Right hindlimb (tissue), 1 donor: ENCODE measurements at regions not wholly inside any gene's neighbourhood (a gene's known extent, or its start where the extent isn't known, plus 50 kb on each side); places are given as distances from the start of the nearest gene placed in this dataset.
"Not testable (repeated sequence)": the region's sequence is repeated elsewhere in the genome, so short reads cannot be mapped to it uniquely, and the experiment has no call there.

Experiments
- DNase-seq: peaks from one replicate; pipeline ENCODE4 v3.0.0-alpha.2; 2018

DNA sequence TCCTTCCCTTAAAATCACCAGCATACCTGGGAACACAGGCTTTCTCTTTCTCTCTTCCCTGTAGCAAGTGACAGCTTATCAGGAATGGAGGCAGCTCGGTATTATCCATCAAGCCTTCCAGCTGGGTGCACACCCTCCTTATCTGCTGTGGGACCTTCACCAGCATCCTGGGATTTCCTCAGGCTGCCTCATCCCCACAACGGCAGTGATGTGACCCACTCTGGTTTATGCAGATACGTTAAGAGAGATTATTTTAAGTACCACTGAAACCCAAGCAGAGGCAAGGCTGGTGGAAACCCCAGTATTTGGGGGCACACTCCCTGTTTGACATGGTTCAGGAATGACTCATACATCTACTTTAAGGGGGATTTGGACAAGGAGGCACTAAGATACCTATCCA lies 192.1 kb downstream of the TM9SF2 start:
- DNase-seq = no peak

DNA sequence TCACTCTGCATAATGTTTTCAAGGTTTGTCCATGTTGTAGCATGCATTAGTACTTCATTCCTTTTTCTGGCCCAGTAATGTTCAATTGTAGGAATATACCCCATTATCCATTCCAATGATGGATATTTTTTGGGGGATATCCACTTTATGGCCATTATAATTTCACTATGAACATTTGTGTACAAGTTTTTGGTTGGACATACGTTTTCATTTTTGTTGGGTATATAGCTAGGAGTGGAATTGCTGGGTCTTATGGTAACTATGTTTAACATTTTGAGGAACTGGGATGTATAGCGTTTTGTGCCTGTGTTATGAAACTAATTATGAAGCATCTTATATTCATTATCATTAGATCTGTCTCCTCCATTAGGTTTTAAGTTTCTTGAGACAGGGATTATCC lies 191.6 kb downstream of the TM9SF2 start:
- no peak for DNase-seq

DNA sequence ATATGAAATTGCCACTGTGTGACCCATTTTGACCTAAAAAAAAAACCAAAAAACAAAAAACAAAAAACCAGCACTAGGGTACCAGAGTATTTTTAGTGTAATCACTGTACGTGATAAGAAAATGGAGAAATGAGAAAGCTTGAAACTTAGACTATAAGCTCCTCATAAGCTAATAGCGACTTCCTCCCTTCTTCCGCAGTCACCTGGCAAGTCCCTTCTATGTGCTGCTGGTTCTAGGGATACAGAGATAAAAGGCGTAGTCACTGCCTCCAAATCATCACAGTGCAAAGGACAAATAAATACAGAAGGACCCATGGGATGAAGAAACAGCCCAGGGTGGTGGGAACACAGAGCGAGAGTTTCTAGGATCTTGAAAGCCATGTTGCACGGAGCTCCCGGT lies 190.3 kb downstream of the TM9SF2 start:
- no peak for DNase-seq

DNA sequence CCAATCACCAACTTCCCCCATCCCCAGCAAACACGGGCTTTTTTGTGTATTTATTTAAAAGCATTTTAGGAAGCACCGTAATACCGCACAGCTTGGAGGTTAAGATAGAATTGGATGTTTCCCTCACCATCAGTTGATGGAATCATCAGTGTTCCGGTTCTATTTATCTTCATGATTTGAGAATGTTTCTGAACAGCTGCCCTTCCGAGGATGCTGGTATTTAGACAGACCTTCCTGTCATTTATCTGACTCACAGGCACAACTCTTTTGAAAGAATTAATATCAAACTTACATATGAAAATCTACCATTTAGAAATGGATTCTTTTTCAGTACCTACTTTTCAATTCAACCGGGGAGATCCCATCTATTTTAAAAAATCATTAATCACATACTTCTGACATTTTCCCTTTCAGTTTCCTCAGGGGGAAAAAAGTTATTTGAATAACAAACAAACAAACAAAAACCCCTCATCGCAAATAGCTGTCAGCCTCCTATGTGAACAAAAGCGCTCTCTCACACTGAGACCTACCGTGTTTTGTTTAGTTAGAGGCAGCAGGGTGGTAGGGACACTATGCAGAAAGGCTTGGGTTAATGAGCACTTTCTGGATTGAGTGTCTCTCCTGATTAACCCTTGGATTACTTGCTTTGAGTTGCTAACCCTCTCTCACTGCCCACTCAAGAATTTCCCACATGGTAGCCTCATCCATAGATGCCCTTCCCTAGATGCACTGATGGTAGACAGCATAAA lies 189.3 kb downstream of the TM9SF2 start:
- no peak for DNase-seq

DNA sequence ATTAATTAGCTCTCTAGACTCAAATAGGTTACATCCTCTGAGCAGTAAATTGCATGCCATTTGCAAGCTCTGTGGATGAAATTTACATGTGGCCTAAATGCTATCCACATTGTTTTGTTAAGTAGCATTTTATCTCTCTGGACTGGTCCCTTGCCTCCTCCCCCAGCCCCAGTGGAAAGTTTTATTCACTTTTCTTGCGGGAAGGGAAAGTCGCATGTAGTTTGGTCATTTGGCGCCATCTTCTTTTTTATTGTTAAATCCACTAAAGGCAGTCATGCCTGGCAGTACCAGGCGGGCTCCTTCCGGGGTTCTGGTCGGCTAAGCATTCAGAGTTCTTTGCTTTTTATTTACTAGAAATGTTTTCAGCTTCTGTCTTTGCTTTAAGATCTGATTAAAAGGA lies 188.7 kb downstream of the TM9SF2 start:
- no peak for DNase-seq

DNA sequence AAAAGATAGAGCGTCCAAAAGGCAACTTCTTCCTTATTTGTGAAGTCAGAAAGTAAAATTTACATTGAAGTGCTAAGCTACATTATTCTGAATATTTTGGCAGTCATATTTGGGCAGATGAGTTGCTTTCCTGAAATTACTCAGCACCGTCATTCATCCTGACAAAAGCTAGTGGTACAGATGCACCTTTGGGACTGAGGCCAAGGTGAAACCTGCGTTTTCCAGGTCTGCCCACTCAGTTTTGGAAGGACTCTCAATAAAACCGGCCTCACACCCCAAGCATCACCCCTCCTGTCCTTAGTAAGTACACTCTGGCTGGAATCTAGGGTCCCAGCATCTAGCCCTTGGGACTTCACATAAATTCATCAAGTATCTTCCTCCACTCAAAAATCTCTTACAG lies 187.5 kb downstream of the TM9SF2 start:
- DNase-seq = no peak

DNA sequence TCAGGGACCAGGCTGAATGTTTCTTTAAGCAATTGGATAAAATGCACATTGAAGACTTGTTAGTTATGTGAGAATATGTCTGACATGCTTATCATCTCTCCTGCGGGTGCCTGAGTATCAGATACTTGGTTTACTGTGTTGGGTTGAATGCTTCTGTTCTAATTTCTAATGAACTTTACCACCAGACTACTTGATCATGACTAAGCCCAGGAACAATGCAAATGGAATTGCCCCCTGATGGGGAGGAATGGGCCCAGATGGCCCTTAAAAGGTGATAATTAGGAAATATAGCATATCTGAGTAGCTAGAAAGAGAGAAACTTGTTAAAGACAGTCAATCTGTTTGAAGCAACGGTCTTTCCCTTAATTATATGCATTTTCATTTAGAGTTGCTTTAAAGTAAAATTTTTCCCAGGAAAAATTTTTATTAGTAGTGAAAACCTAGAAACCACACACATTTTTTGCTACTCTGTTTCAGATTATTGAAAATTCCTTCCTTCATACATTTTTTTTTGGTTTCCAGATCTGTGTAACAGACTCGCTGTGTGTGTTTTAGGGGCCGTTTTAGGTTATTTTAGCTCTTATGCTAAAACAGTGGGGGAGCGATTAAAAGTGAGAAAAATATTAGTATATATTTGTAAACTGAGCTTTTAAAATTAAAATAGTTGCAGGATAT lies 186.6 kb downstream of the TM9SF2 start:
- DNase-seq = no peak

DNA sequence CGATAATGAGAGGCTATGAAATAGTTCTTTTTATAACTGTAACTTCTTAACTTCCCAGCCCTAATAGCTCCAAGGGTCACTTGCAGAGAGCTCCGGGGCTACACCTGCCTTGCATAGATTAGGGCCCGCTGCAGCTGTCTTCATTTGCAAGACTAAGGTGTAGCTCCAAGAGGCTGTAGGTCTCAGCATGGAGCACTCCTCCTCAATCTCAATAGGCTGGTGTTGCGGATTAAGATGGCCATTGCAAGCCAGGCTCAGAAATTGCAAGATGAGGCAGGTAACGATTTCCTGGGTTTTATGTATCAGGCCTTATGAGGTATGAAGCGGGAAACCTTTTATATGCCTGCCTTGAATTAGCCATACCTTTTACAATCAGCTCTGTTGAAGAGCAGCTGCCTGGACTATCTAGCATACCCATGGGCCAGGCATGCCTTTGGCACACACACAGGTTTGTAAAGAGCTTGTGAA lies 185.7 kb downstream of the TM9SF2 start:
- no peak for DNase-seq

DNA sequence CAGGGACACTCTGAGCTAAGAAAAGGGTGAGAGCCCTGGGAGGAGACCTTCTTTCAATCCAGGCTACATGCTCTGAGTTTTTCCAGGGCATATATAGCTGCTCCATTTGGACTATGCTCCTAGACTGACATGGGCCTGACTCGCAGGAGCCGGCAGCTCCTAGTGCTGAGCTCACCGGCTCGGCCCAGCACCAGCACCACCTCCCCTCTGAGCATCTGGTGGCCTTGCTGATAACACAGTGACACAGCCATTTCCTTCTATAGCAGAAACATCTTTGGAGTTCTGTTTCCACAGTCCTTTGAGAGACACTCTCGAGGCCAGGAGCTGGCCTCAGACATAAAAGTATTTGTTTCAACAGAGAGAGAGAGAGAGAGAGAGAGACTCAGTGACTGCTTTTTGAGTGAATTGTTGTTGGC lies 184.9 kb downstream of the TM9SF2 start:
- no peak for DNase-seq

DNA sequence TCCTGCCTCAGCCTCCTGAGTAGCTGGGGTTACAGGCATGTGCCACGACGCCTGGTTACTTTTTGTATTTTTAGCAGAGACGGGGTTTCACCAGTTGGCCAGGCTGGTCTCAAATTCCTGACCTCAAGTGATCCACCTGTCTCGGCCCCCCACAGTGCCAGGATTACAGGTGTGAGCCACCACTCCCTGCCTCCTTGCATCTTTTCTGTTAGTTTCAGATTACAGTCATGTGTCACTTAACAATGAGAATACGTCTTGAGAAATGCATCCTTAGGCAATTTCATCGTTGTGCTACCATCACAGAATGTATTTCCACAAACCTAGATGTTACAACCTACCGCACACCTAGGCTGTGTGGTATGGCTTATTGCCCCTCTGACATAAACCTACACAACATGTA lies 180.4 kb downstream of the TM9SF2 start:
- no peak for DNase-seq

DNA sequence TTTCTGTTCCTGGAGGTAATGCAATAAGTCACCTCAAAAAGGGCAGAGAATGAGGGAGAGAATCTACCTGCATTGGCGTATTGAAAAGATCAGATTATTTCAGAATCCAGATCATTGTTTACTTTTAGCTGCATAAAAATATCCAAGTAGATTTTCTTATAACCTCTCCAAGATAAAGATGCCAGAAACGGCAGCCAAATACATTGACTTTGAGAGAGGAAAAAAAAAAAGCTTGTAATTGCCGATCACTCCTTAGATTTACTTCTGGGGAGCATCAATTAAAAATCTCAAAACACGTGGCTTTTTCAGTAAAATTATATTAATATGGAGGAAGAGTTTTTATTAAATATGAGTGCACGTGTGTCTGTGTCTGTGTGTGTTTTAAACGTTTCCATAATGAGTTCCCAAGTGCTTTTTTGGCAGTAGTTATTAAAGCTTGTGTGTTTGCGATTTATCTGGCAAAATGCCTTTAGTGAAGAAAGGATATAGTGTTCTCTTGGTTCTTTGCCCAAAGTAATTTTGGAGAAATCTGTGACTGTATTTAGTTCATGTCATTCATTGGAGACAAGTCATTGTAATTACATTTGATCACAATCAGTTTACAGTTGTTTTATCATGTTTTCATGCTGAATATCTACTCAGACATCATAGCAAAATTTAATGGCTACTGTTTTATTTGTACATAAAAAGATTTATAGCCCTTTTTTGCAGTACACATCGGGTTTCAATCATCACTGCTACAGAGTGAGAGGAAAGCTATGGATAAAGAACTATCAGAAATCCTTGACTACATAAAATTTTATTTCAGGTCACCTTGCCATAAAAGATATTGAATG lies 176.1 kb downstream of the TM9SF2 start:
- DNase-seq = no peak

DNA sequence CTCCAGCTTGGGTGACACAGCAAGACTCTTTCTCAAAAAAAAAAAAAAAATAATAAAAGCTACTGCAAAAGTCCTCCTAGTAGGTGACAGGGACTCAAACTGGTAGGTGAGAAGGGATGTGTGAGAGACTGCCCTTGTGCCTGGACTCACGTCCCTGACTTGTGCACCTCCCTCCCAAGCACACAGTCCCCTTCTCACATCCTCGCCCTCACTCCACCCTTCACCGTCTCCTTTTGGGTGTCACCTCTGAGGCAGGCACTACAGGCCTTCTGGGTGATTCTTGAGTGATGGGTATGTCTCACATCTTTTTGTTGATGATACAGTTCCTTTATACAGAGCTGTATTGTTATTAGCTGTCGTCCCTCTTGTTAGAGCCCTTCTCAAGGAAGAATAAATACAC lies 170.5 kb downstream of the TM9SF2 start:
- no peak for DNase-seq

DNA sequence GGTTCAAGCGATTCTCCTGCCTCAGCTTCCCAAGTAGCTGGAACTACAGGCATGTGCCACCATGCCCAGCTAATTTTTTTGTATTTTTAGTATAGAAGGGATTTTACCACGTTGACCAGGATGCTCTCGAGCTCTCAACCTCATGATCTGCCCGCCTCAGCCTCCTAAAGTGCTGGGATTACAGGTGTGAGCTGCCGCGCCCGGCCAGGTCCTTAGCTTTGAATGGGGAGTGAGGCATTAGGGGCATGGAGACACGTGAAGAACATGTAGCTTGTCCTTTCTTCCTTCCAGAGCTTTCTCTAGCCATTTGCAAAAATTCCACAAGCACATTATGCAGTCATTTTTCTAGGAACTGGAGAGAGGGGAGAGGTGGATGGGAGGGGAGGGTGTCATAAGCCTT lies 167.8 kb downstream of the TM9SF2 start:
- DNase-seq = not testable (repeated sequence)

DNA sequence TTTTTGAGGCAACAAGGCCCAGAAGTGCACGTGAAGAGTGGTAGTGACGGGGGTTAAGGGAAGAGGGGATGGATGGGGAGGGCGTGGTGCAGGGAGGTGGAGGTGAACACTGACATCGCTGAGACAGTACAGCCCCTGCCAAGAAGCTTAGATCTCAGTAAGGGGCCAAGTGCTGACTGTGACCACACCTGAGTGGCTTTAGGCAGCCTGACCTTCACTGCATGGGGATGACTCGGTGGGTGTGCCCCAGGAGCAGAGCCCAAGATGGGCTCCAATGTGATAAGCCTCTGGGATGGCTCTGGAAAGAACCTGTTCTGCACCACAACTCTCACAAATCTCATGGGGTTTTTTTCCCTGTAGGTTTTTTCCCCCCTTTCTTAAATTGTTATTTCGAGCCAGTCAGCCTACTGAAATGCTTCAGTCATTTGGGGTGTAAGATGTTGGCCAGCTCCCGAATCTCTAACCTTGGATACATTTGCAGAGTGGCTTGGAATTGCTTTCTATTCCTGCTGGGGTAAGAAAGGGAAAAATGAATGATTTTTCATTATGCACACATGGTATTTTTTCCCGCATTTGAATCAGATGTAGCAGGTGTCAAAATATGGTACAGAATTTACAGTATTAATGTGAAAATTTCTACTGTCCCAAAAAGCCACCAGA lies 165.0 kb downstream of the TM9SF2 start:
- DNase-seq = no peak

DNA sequence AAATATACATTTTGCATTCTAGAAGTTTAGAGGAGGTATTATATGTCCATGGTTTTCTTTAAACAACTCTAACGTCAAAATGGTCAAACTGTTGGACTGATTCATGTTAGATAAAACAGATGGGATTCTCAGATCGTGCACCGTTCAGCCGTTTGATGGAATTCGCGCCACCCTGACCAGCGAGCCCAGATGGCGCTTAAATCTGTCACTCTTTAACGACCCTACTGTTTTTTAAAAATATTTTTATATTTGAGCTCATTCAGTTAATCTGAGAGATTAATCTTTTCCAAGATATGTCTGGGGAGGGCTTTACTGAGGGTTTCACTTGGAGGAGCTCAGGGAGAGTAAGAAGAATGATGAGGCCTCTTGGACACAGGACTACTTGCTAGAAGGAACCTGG lies 164.4 kb downstream of the TM9SF2 start:
- DNase-seq = no peak

DNA sequence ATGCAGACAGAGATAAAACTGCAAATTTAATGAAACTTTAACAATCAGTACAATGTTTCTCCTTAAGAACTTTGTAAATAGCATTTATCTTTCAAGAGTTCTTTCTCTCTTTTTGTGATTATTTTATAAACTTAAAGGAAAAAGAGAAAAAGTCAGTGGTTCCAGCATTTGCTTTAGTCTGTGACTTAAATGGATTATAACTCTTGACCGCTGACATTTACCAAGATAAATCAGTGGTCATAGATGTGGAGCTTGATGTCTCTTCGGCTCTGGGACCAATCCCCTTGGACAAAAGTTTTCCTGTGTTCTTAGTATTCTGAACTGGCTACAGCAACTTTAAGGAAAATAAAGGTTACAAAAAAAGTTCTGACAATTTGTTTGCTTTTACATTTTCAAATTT lies 162.6 kb downstream of the TM9SF2 start:
- no peak for DNase-seq

DNA sequence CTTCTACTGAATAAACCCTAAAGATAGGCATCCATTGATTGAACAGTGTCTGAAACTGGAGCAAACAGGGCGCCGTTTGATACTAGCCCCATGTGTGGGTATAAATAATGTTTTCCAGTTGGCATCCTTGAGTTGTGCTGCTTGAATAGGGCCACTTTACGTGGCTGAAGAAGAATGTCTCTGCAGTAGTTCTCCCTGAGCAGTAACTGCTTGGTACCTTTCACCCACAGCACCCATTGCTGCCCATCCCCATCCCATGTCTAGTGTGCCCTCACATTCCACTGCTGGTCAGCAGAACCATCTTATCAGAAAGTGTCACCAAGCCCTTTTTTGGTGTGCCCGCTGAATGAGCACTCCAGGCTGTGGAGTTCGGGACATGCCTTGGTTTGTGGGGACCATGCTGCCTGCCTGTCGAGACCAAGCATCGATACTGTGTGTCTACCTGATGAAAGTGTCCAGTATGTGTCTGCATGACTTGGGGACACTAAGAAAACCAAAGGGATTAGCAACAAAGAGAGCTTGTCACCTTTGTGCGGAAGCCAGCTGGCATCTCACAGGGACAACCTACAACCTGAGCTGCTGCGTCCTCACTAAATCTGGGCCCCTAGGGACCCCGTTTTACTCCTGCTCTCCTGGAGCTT lies 162.0 kb downstream of the TM9SF2 start:
- DNase-seq = no peak

DNA sequence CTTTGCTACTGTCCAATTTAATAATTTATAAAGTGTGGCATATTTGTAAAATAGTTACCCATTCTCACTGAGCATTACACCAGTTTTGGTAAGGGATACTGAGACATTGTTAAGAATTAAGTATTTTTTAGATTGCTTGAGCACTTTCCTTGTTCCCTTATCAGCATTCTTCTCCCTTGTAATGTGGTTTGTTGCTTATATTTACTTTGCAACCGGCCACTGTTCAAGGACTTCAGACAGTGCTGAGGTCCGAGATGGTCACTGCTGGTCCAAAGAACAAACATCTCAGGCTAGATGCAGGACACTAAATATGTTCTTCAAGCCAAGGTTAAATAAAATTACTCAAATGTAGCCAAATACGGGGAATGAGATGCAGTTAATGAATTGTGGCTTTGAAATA lies 161.4 kb downstream of the TM9SF2 start:
- DNase-seq = no peak

DNA sequence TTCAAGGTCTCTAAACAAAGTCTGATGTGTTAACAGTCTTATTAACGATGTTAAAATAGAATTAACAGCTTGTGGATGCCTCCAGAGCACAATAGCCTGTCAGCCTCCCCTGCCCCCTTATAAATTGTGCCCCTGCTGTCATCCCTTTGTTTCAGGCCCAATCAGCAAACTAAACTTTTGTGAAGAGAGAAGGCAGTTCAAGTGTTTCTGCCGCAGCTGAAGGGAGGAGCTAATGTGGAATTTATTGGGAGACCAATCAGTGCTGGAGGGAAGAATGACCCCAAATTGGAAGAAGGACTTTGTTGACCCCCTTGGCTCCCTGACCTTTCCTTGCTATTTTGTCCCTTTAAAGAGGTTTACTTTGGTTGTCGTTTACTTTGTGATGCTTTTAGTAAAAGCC lies 160.5 kb downstream of the TM9SF2 start:
- no peak for DNase-seq

DNA sequence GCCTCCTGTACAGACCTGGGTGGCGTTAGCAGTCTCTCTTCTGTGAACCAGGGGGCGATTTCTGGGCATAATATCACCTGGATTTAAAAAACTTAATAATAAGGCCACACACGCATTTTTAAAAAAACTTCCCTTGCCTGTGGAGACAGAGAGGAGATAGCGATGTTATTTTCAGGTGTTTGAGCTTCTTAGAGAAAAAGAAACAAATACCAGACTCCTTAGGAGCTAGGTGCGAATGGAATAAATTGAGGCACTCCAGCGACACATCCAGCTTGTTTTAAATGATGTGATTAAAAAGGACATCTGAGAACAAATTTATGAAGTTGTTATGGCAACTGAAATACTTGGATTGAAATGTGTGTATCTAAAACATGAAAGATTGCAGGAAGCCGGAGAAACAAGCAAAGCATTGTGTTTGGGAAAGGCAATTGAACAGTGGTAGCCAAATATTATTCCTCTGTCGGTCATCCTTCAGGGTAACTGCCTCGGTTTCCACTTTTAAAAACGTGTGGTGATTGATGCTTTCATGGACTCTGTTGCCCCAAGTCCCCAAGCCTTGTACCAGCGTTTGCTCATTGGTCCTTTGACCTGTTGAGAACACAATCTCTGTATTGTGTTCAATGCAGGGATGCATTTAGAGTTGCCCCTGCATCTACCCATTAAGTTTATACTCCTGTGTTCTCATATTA lies 158.7 kb downstream of the TM9SF2 start:
- DNase-seq = no peak

DNA sequence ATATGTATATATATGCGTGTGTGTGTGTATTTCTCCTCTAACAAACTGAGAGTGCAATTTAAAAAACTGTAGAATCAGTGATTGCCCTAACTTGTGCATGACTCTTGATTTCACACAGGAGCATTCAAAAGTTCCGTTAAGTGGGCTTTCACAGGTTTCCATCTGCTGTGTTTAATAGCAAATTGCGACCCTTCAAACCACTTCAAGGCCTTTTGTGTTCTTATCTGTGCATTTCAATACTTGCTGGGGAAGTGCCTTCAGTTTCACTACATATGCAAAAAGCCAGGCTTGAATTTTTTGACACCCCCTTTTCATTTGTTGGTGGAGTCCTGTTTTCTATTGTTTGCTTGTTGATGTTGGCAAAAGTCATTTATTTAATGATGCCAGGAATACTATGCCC lies 158.0 kb downstream of the TM9SF2 start:
- no peak for DNase-seq
